Body of pancreas (tissue), 4 donors: ENCODE measurements at regions not wholly inside any gene's neighbourhood (a gene's known extent, or its start where the extent isn't known, plus 50 kb on each side); places are given as distances from the start of the nearest gene placed in this dataset.

ENCODE experiments used
- POLR2A ChIP-seq, 3 donors: fragments of 450-650 bp; IDR thresholded peaks; one replicate each; pipeline ENCODE4 v1.6.1; 2016; ENCODE audit warnings: antibody characterized with exemption in 3 of 3, mild to moderate bottlenecking in 2 of 3
- TF ChIP-seq, protein P1 (sequence below), 7 experiments: fragments of 450-650 bp in 4 of 7; fragments of 200-600 bp in 3 of 7; sonication (generic) in 3 of 7; IDR thresholded peaks; one replicate each; pipeline ENCODE4 v1.5.1; 2016 to 2019; ENCODE audit warnings: antibody characterized with exemption in 7 of 7

DNA sequence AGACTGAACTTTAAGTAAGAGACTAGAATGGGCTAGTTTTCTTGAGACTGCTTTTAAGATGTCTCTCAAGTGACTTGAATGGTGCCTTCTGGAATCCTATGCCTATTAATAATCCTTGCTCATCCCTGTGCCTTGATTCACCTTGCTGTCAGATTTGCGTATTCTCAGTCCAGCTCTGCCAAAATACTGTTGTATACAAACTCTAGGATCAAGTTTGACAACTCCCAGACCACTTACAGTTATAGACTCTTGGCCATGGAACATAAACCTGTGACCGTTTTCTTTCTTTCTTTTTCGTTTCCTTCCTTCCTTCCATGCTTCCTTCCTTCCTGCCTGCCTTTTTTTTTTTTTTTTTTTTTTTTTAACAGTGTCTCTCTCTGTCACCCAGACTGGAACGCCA is 2390.9 kb upstream of the RAG2 start:
- TF ChIP-seq, protein P1, sequence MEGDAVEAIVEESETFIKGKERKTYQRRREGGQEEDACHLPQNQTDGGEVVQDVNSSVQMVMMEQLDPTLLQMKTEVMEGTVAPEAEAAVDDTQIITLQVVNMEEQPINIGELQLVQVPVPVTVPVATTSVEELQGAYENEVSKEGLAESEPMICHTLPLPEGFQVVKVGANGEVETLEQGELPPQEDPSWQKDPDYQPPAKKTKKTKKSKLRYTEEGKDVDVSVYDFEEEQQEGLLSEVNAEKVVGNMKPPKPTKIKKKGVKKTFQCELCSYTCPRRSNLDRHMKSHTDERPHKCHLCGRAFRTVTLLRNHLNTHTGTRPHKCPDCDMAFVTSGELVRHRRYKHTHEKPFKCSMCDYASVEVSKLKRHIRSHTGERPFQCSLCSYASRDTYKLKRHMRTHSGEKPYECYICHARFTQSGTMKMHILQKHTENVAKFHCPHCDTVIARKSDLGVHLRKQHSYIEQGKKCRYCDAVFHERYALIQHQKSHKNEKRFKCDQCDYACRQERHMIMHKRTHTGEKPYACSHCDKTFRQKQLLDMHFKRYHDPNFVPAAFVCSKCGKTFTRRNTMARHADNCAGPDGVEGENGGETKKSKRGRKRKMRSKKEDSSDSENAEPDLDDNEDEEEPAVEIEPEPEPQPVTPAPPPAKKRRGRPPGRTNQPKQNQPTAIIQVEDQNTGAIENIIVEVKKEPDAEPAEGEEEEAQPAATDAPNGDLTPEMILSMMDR (IDR thresholded peaks at IDR 0.05): no peak
- TF ChIP-seq POLR2A (IDR thresholded peaks at IDR 0.05): no peak
